Keratinocyte (primary cell): ENCODE measurements at regions not wholly inside any gene's neighbourhood (a gene's known extent, or its start where the extent isn't known, plus 50 kb on each side); places are given as distances from the start of the nearest gene placed in this dataset.

ENCODE experiments used
- DNase-seq: peaks from one replicate; pipeline ENCODE4 v3.0.0-alpha.2; 2011; ENCODE audit warnings: low read depth, missing footprints, low spot score
- FAIRE-seq: peaks from 2 replicates; lab custom pipeline; 2011; peaks lifted over from hg19 to GRCh38; lab: Jason Lieb, UNC
- H2AFZ ChIP-seq: 2 replicates; pipeline ENCODE4 v1.6.0; 2012; ENCODE audit warnings: low read length, control low read depth, inconsistent platforms; ENCODE audit not compliant: control insufficient read depth
- H3K27ac ChIP-seq: 2 replicates; pipeline ENCODE4 v1.5.1; 2011; ENCODE audit warnings: low read length; ENCODE audit not compliant: control insufficient read depth, insufficient read depth
- H3K27me3 ChIP-seq: 3 replicates; pipeline ENCODE4 v1.6.0; 2011; ENCODE audit warnings: low read length; ENCODE audit not compliant: control insufficient read depth, insufficient read depth; ENCODE audit errors: extremely low read depth
- H3K36me3 ChIP-seq, 2 experiments: 2 replicates in 1 of 2; 3 replicates in 1 of 2; pipeline ENCODE4 v1.5.1; 2011; ENCODE audit warnings: low read length in 2 of 2, mild to moderate bottlenecking in 1 of 2; ENCODE audit not compliant: control insufficient read depth in 2 of 2, insufficient read depth in 2 of 2; ENCODE audit errors: extremely low read depth in 1 of 2
- H3K4me1 ChIP-seq: 3 replicates; pipeline ENCODE4 v1.5.1; 2011; ENCODE audit warnings: low read length; ENCODE audit not compliant: control insufficient read depth, insufficient read depth; ENCODE audit errors: extremely low read depth
- H3K4me2 ChIP-seq: 3 replicates; pipeline ENCODE4 v1.6.0; 2011; ENCODE audit warnings: low read depth, low read length; ENCODE audit not compliant: control insufficient read depth, insufficient read depth; ENCODE audit errors: extremely low read depth
- H3K4me3 ChIP-seq, 3 experiments: fragments of 200-600 bp in 1 of 3; sonication (generic) in 1 of 3; 2 replicates in 2 of 3; 3 replicates in 1 of 3; pipeline ENCODE4 v1.5.1; 2011 to 2016; ENCODE audit warnings: low read length in 3 of 3, mild to moderate bottlenecking in 3 of 3, control low read depth in 2 of 3, inconsistent platforms in 1 of 3, low read depth in 1 of 3, mixed read lengths in 1 of 3, mixed run types in 1 of 3, moderate library complexity in 1 of 3; ENCODE audit not compliant: control insufficient read depth in 2 of 3, insufficient read depth in 2 of 3; ENCODE audit errors: extremely low read depth in 1 of 3
- H3K79me2 ChIP-seq: 2 replicates; pipeline ENCODE4 v1.6.0; 2012; ENCODE audit warnings: low read length; ENCODE audit not compliant: control insufficient read depth, insufficient read depth
- H3K9ac ChIP-seq: 3 replicates; pipeline ENCODE4 v1.6.0; 2011; ENCODE audit warnings: low read length; ENCODE audit not compliant: control insufficient read depth, insufficient read depth; ENCODE audit errors: extremely low read depth
- H3K9me1 ChIP-seq: 3 replicates; pipeline ENCODE4 v1.6.0; 2011; ENCODE audit warnings: low read length; ENCODE audit not compliant: control insufficient read depth, insufficient read depth; ENCODE audit errors: extremely low read depth
- H3K9me3 ChIP-seq: 2 replicates; pipeline ENCODE4 v1.5.1; 2012; ENCODE audit warnings: low read depth, low read length; ENCODE audit not compliant: control insufficient read depth
- H4K20me1 ChIP-seq: 3 replicates; pipeline ENCODE4 v1.6.0; 2011; ENCODE audit warnings: low read length; ENCODE audit not compliant: control insufficient read depth, insufficient read depth; ENCODE audit errors: extremely low read depth
- EZH2 ChIP-seq: IDR thresholded peaks from one replicate; pipeline ENCODE4 v1.6.1; 2012; ENCODE audit warnings: inconsistent platforms, mild to moderate bottlenecking, low read length, moderate library complexity
- dilution Hi-C: fragments of 300-500 bp; cut with MboI; formaldehyde crosslinking; loops from one replicate; pipeline ENCODE4 v1.7.0; 2020; ENCODE audit warnings: low sequenced_read_pairs; ENCODE audit not compliant: extremely low pct_ligation_motif_present
- TF ChIP-seq, protein P1 (sequence below), 3 experiments: IDR thresholded peaks in 1 of 3; conservative IDR thresholded peaks in 1 of 3; optimal IDR thresholded peaks in 1 of 3; 2 replicates in 2 of 3; 3 replicates in 1 of 3; pipeline versions ENCODE3 to v1.5.1; 2011; ENCODE audit warnings: low read length in 3 of 3, mild to moderate bottlenecking in 3 of 3, moderate library complexity in 2 of 3, control low read depth in 1 of 3, inconsistent platforms in 1 of 3; ENCODE audit not compliant: insufficient read depth in 2 of 3; ENCODE audit errors: extremely low read depth in 1 of 3

DNA sequence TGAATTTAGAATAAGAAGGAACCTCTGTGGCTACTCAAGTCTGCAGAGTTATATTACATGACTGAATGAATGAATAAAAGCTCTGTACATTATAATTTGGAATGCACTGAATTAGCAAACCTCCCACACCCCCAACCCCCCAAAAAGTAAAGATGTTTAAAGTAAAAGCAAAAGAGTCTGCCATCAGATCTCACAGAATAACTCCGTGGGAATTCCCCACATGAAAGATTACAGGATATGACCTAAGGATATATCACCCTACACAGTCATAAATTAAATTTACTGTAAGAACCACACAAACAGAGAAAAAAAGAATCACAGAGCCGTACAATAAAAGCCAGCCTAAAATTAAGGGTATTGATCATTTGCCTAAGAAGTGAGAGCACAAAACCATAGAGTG is 587.3 kb downstream of the PTPRC start:
- no peak for DNase-seq
- peaks cover 12% of the 10 kb centered on the region for H3K4me1 ChIP-seq
- no peaks in the 10 kb centered on the region for H3K27me3 ChIP-seq
- H2AFZ ChIP-seq, result peak overlapping the region; percentile 78
- dilution Hi-C loops, result no loop called here
- peak overlapping the region; percentile 39 for H3K4me2 ChIP-seq
- H3K9me3 ChIP-seq, result no peaks in the 10 kb centered on the region
- H3K9me1 ChIP-seq, result no peaks in the 10 kb centered on the region
- no peak for TF ChIP-seq EZH2
- TF ChIP-seq, protein P1, sequence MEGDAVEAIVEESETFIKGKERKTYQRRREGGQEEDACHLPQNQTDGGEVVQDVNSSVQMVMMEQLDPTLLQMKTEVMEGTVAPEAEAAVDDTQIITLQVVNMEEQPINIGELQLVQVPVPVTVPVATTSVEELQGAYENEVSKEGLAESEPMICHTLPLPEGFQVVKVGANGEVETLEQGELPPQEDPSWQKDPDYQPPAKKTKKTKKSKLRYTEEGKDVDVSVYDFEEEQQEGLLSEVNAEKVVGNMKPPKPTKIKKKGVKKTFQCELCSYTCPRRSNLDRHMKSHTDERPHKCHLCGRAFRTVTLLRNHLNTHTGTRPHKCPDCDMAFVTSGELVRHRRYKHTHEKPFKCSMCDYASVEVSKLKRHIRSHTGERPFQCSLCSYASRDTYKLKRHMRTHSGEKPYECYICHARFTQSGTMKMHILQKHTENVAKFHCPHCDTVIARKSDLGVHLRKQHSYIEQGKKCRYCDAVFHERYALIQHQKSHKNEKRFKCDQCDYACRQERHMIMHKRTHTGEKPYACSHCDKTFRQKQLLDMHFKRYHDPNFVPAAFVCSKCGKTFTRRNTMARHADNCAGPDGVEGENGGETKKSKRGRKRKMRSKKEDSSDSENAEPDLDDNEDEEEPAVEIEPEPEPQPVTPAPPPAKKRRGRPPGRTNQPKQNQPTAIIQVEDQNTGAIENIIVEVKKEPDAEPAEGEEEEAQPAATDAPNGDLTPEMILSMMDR (optimal IDR thresholded peaks at IDR 0.05 in 1 of 3, IDR thresholded peaks at IDR 0.05 in 1 of 3, conservative IDR thresholded peaks at IDR 0.05 in 1 of 3; ENCODE audit: extremely low read depth in 1 of 3, insufficient read depth in 2 of 3, low read length in 3 of 3), result no peak
- H3K27ac ChIP-seq, result peak overlapping the region; percentile 64
- H3K36me3 ChIP-seq, result no peaks in the 10 kb centered on the region
- no peaks in the 10 kb centered on the region for H3K79me2 ChIP-seq
- H3K9ac ChIP-seq, result peak overlapping the region; percentile 31
- no peak overlapping the region for H3K4me3 ChIP-seq
- no peak for FAIRE-seq
- no peaks in the 10 kb centered on the region for H4K20me1 ChIP-seq

DNA sequence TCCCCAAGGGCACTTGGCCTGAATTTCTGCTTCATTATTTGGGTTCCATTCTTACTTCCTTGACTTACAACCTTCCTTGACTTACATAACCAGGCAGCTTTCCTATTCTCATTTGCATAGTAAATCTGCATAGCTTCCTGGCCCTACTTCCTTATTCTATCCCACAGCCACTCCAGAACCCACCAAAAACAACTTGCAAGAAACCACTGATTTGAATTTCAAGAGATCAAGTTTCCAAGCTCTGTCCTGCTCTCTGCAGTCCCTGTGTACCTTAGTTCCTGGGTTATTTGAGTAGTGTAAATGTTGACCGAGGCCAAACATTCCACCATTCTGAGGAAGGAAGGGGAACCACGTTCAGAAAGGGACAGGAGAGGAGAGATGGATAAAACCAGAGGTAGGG is 603.3 kb downstream of the PTPRC start:
- Histone ChIP-seq H4K20me1 (no peaks in the 10 kb centered on the region), H3K27me3 (no peaks in the 10 kb centered on the region), H3K9me3 (no peaks in the 10 kb centered on the region), H3K36me3 (no peaks in the 10 kb centered on the region), H2AFZ (no peak overlapping the region), H3K79me2 (no peaks in the 10 kb centered on the region), H3K4me2 (no peak overlapping the region), H3K9ac (no peak overlapping the region), H3K4me3 (no peak overlapping the region), H3K9me1 (no peaks in the 10 kb centered on the region), H3K27ac (no peak overlapping the region), H3K4me1 (no peaks in the 10 kb centered on the region)
- no peak for DNase-seq
- no peak for FAIRE-seq
- dilution Hi-C loops, result no loop called here
- TF ChIP-seq, protein P1 (optimal IDR thresholded peaks at IDR 0.05 in 1 of 3, IDR thresholded peaks at IDR 0.05 in 1 of 3, conservative IDR thresholded peaks at IDR 0.05 in 1 of 3; ENCODE audit: extremely low read depth in 1 of 3, insufficient read depth in 2 of 3, low read length in 3 of 3), result no peak
- TF ChIP-seq EZH2, result no peak
